HG03565 (cell line): ENCODE measurements at regions not wholly inside any gene's neighbourhood (a gene's known extent, or its start where the extent isn't known, plus 50 kb on each side); places are given as distances from the start of the nearest gene placed in this dataset.

Source experiments
- ATAC-seq: cut with Tn5 transposase; IDR thresholded peaks from one replicate; pipeline ENCODE4 v1.9.1; 2021; ENCODE audit warnings: mild to moderate bottlenecking, moderate library complexity; ENCODE audit not compliant: unreplicated experiment

GRCh38 chr2:168338803-168339437 lies 91.5 kb upstream of the STK39 start:
- no peak for ATAC-seq

DNA sequence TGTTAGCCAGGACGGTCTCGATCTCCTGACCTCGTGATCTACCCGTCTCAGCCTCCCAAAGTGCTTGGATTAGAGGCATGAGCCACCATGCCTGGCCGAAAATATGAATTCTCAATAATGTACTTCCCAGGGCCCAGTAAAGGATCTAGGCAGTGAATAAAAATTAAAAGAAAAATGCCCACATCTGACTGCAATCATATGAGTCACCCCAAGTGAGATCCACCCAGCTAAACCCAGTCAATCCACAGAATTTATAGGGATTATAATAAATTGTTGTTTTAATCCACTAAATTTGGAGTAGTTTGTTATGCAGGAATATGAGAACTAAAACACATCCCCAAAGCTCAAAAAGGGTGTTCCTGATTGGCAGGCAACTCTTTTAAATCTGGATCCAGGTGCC lies 93.5 kb upstream of the STK39 start:
- ATAC-seq = no peak

GRCh38 chr2:168343586-168343985 lies 96.2 kb upstream of the STK39 start:
- no peak for ATAC-seq

GRCh38 chr2:168344706-168345105 lies 97.3 kb upstream of the STK39 start:
- ATAC-seq = no peak

GRCh38 chr2:168345601-168346000 lies 98.2 kb upstream of the STK39 start:
- no peak for ATAC-seq

DNA sequence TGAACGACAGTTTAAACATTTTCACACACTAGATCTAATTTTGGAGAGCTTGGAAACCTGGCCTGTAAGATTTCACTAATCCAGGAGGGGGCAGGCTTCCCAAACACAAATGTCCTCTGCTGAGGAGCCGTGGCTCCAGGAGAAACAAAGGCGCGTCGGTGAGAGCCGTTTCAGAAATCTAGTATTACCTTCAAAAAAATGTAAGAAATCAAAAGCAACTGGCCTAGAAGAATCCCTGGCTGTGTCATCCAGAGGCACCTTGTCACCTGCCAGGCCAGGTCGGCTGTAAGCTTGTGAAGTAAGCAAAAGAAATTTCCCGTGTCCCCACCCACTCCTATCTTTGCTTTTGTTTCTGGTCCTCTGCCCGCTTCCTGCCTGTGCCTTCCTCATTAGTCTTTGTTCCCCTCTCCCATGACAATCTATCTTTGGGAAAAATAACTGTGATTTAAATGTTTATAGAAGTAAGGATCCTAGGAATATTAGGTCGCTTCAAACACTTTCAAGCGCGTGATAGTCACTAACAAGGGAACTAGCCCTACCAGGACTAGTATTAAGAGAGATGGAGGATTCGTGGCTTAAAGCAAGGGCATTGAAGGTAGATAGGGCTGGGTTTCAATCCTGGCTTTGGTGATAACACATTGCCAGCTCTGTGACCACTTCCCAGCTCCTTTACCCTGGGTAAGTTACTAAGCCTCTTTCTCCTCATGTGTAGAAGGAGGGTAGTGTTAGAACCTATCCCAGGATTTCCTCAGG lies 99.5 kb upstream of the STK39 start:
- ATAC-seq = peak; percentile 71

DNA sequence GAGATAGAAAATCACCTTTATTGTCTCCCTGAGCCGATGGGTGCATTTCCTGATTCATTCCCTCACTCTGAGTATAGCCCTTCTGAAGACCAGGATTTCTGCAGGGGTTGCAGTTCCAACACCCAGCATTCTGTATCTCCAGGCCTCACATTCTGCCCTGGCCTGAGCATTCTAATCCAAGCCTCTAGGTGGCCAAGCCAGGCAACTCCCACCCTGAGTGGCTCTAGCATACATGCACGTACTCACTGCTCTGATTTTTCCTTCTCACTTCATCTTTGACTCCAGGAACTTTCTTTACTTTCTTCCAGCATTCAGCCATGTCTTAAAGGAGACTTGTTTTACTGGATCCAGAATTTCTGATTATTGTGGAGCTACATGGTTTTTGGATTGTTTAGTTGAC lies 100.7 kb upstream of the STK39 start:
- peak; percentile 54 for ATAC-seq

DNA sequence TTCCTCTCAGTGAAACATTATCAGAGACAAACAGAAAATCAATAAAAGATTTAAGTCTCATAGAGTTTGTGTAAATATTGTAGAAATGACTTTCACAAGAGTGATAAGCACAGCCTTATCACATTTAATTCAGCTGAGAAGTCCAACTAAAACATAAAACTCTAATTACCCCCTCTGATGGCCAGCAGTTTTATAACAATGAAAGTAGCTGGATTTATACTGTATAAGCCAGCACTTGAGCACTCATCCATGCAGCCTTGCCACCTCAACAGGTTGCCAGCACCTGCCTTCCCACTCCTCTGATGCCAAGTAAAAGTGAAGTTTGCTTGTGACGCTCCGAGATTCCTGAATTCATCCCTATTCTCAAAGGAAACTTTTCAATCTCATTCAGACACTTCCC lies 103.0 kb upstream of the STK39 start:
- ATAC-seq = no peak

DNA sequence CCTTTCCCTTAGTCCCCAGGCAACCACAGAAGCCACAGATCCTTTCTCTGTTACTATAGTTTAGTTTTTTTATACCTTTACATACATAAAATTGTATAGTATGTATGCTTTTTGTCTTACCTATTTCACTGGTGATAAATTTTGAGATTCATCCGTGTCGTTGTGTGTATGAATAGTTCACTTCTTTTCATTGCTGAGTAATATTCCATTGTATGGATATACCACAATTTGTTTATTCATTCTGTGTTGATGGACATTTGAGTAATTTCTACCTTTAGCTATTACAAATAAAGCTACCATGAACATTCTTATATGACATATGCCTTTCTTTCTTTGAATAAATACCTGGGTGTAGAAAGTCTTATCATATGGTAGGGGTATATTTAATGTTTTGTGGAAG lies 102.8 kb upstream of the CERS6 start:
- no peak for ATAC-seq

DNA sequence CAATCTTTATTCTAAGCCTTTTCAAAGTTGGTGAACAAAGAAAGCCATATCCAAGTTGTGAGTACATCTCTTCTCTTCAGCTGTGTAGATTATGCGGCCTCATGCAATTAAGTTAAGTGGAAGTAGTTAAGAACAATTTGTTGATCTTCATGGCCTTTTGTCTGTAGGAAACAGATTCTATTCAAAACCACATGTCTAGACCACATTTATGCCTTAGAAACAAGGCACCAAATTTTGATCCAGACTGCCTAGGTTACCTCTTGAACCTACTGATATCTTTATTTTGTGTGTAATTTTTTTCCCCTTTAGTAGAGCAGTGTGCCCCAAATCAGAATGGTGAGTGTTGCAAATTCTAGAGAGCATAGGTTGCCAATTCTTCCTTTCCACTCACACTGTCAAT lies 101.6 kb upstream of the CERS6 start:
- ATAC-seq = no peak

DNA sequence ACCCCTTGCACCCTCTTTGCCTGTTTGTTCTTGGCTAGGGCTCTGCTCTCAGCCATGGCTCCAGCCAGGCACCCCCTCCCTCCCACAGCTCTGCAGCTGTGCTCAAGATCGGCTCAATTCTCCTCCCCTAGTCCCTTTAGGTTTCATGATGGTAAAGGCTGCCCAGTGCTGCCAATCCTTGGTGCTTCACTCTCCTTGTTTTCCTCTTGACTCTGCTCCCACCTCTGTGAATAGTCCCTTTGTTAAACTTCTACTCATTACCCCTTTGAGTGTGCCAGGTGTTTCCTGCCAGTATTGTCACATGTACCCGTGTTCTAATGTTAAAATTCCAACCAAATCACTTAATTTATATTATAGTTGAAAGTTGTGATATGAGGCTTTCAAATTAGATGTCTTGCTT lies 101.0 kb upstream of the CERS6 start:
- ATAC-seq = no peak

DNA sequence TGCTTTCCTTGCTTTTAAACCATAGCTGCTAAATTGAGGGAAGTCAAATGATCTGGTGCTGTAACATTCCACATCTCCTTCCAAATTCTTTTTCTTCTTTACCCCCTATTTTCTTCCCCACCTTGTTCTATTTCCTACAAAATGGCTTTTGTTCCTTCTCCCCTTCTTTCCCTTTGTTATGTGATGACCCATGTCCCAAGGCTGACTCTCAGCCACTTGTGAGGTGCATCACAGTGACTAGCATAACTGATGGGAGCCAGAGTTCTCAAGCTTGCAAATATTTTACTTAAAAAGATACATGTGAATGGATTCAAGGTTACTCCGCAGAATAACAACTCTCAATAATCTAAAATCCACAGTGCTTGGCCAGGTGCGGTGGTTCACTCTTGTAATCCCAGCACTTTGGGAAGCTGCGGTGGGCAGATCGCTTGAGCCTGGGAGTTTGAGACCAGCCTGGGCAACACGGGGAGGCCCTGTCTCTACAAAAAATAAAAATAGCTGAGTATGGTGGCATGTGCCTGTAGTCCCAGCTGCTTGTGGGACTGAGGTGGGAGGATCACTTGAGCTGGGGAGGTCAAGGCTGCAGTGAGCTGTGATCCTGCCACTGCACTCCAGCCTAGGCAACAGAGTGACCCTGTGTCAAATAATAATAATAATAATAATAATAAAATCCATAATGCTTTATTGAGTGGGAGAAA lies 100.1 kb upstream of the CERS6 start:
- ATAC-seq = no peak

DNA sequence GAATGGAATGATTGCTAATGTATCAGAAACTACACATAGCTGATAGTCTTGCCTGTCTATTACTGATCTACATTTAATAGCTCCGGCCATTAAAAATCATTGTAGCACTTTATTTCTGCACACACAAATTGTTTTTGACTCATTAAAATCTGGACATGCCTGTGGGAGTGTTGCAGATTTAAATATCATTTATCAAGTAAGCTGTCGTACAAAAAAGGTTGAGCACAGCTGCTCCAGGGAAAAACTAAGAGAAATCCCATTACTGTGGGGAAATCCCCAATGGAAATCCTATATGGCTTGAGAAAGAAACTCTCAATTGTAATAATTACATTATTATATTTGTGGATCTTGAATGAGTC lies 99.6 kb upstream of the CERS6 start:
- no peak for ATAC-seq

GRCh38 chr2:168357797-168358472 lies 98.1 kb upstream of the CERS6 start:
- ATAC-seq = no peak

- ATAC-seq = no peak
Observed at GRCh38 chr2:168359082-168359481, 97.0 kb upstream of the CERS6 start.

GRCh38 chr2:168363347-168364092 lies 92.6 kb upstream of the CERS6 start:
- ATAC-seq = no peak

GRCh38 chr2:168365094-168365621 lies 90.9 kb upstream of the CERS6 start:
- ATAC-seq = no peak

- no peak for ATAC-seq
Observed at GRCh38 chr2:168369031-168369430, 87.0 kb upstream of the CERS6 start.

DNA sequence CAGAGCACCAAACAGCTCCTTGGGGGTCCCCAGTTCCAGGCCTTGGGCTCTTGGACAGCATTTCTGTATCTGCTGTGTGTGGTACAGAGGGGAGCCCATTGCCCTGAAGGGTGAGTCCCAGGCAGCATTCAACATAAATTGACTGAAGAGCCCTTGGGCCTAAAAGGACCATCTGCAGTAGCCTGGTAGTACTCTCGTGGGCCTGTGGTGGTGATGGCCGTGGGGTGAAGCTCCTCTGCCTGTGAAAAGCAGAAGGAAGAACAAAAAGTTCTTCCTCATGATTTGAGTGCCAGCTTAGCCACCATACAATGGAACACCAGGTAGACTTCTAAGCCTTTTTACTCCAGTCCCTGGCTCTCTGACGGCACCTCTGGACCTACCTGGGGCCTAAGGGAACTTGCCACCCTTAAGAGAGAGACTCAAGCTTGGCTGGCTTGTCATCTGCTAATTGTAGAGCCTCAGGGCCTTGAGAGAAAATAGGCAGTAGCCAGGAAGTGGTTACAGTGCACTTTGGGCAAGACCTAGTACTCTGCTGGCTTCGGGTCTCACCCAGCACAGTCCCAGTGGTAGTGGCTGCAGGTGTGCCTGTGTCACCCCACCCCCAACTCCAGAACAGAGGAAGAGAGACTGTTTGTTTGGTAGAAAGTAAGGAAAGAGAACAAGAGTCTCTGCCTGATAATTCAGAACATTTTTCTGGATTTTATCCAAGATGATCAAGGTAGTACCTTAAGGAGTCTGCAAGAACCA lies 84.6 kb upstream of the CERS6 start:
- ATAC-seq = no peak

DNA sequence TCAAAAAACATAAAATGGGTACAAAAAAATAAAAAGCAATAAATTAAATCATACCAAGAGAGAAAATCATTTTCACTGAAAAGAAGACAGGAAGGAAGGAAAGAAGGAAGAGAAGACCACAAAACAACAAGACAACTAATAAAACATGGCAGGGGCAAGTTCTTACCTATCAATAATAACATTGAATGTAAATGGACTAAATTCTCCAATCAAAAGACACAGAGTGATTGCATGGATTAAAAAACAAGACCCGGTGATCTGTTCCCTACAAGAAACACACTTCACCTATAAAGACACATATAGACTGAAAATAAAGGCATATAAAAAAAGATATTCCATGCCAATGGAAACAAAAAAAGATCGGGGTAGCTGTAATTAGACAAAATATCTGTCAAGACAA lies 82.6 kb upstream of the CERS6 start:
- ATAC-seq = no peak
